Astrocyte (in vitro differentiated cells and primary cell): ENCODE measurements at regions not wholly inside any gene's neighbourhood (a gene's known extent, or its start where the extent isn't known, plus 50 kb on each side); places are given as distances from the start of the nearest gene placed in this dataset.
"Not testable (repeated sequence)": the region's sequence is repeated elsewhere in the genome, so short reads cannot be mapped to it uniquely, and the experiment has no call there.

Experiments used
- DNase-seq: peaks from one replicate; pipeline ENCODE4 v3.0.0-alpha.2; 2010; ENCODE audit warnings: low read depth
- FAIRE-seq: peaks from 2 replicates; lab custom pipeline; 2011; peaks lifted over from hg19 to GRCh38; lab: Jason Lieb, UNC
- H2AFZ ChIP-seq: 2 replicates; pipeline ENCODE4 v1.6.0; 2012; ENCODE audit warnings: low read depth, low read length, inconsistent platforms
- H3K27ac ChIP-seq: 2 replicates; pipeline ENCODE4 v1.5.1; 2011; ENCODE audit warnings: low read depth, low read length, inconsistent platforms
- H3K27me3 ChIP-seq: 2 replicates; pipeline ENCODE4 v1.6.0; 2011; ENCODE audit warnings: low read length, inconsistent platforms; ENCODE audit not compliant: insufficient read depth
- H3K36me3 ChIP-seq: 2 replicates; pipeline ENCODE4 v1.5.1; 2011; ENCODE audit warnings: low read length, inconsistent platforms; ENCODE audit not compliant: insufficient read depth
- H3K4me1 ChIP-seq: 2 replicates; pipeline ENCODE4 v1.5.1; 2011; ENCODE audit warnings: low read length, inconsistent platforms; ENCODE audit not compliant: insufficient read depth
- H3K4me2 ChIP-seq: 2 replicates; pipeline ENCODE4 v1.6.0; 2012; ENCODE audit warnings: low read length, inconsistent platforms
- H3K4me3 ChIP-seq: 2 replicates; pipeline ENCODE4 v1.5.1; 2011; ENCODE audit warnings: low read depth, mild to moderate bottlenecking, low read length, inconsistent platforms; ENCODE audit not compliant: insufficient read depth
- H3K79me2 ChIP-seq: 2 replicates; pipeline ENCODE4 v1.6.0; 2012; ENCODE audit warnings: mild to moderate bottlenecking, low read length, inconsistent platforms; ENCODE audit not compliant: insufficient read depth
- H3K9ac ChIP-seq: 2 replicates; pipeline ENCODE4 v1.6.0; 2012; ENCODE audit warnings: mild to moderate bottlenecking, low read length, inconsistent platforms
- H3K9me3 ChIP-seq: 2 replicates; pipeline ENCODE4 v1.5.1; 2012; ENCODE audit warnings: low read depth, mild to moderate bottlenecking, low read length, inconsistent platforms; ENCODE audit not compliant: insufficient read depth
- H4K20me1 ChIP-seq: 2 replicates; pipeline ENCODE4 v1.6.0; 2012; ENCODE audit warnings: low read length, inconsistent platforms; ENCODE audit not compliant: insufficient read depth
- H3K27ac Mint-ChIP-seq: one replicate; pipeline ENCODE4 v1.8.0; 2021; ENCODE audit warnings: mild to moderate bottlenecking, mixed read lengths; ENCODE audit not compliant: unreplicated experiment
- H3K27me3 Mint-ChIP-seq: one replicate; pipeline ENCODE4 v1.8.0; 2021; ENCODE audit warnings: low read depth, mixed read lengths; ENCODE audit not compliant: unreplicated experiment
- H3K36me3 Mint-ChIP-seq: one replicate; pipeline ENCODE4 v1.8.0; 2021; ENCODE audit warnings: low read depth, mixed read lengths; ENCODE audit not compliant: unreplicated experiment
- H3K4me1 Mint-ChIP-seq: one replicate; pipeline ENCODE4 v1.8.0; 2021; ENCODE audit warnings: low read depth, mixed read lengths; ENCODE audit not compliant: unreplicated experiment
- H3K4me3 Mint-ChIP-seq: one replicate; pipeline ENCODE4 v1.8.0; 2021; ENCODE audit warnings: mild to moderate bottlenecking, moderate library complexity, mixed read lengths; ENCODE audit not compliant: unreplicated experiment
- H3K9me3 Mint-ChIP-seq: one replicate; pipeline ENCODE4 v1.8.0; 2021; ENCODE audit warnings: mild to moderate bottlenecking, mixed read lengths; ENCODE audit not compliant: unreplicated experiment
- EZH2 ChIP-seq: IDR thresholded peaks from 2 replicates; pipeline ENCODE4 v1.6.1; 2012; ENCODE audit warnings: mild to moderate bottlenecking, low read length, inconsistent platforms; ENCODE audit not compliant: insufficient read depth
- TF ChIP-seq, protein P1 (sequence below): IDR thresholded peaks from 2 replicates; pipeline ENCODE4 v1.5.1; 2011; ENCODE audit warnings: low read depth, mild to moderate bottlenecking, inconsistent platforms, low read length, moderate library complexity; ENCODE audit not compliant: insufficient read depth

DNA sequence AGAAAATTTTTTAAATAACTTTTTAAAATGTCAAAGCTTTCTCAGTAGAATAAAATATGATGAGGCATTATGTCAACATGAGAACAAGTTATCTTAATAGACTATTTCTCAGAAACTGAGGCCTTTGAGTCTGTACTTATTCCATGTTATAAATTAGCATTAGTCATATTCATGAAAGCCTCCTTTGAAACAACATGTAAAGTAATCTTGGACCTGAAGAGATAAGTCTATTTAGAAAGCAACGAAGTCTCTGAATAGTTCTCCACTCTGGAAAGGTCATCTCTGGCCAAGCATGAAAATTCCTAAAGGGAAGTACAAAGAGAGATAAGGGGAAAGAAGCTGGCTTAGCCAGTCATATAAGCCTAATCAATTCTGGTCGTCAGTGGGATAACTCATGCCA is 150.8 kb downstream of the CYB561 start:
- TF ChIP-seq EZH2, result no peak
- TF ChIP-seq, protein P1, sequence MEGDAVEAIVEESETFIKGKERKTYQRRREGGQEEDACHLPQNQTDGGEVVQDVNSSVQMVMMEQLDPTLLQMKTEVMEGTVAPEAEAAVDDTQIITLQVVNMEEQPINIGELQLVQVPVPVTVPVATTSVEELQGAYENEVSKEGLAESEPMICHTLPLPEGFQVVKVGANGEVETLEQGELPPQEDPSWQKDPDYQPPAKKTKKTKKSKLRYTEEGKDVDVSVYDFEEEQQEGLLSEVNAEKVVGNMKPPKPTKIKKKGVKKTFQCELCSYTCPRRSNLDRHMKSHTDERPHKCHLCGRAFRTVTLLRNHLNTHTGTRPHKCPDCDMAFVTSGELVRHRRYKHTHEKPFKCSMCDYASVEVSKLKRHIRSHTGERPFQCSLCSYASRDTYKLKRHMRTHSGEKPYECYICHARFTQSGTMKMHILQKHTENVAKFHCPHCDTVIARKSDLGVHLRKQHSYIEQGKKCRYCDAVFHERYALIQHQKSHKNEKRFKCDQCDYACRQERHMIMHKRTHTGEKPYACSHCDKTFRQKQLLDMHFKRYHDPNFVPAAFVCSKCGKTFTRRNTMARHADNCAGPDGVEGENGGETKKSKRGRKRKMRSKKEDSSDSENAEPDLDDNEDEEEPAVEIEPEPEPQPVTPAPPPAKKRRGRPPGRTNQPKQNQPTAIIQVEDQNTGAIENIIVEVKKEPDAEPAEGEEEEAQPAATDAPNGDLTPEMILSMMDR, result no peak
- Histone ChIP-seq H4K20me1 (peaks cover under 1% of the 10 kb centered on the region), H3K4me1 (peaks cover 33% of the 10 kb centered on the region), H3K4me2 (no peak overlapping the region), H3K9me3 (peaks cover 6% of the 10 kb centered on the region), H3K27ac (peak overlapping the region; percentile 71), H3K79me2 (peaks cover 6% of the 10 kb centered on the region), H3K27me3 (no peaks in the 10 kb centered on the region), H3K9ac (no peak overlapping the region), H3K4me3 (no peak overlapping the region), H3K36me3 (peaks cover 10% of the 10 kb centered on the region), H2AFZ (no peak overlapping the region)
- Mint-ChIP-seq H3K4me1 (peaks cover 20% of the 10 kb centered on the region), H3K27ac (no peak overlapping the region), H3K4me3 (no peak overlapping the region), H3K27me3 (no peaks in the 10 kb centered on the region), H3K9me3 (peaks cover 12% of the 10 kb centered on the region), H3K36me3 (peaks cover 20% of the 10 kb centered on the region)
- DNase-seq, result peak; percentile 80
- FAIRE-seq, result no peak

DNA sequence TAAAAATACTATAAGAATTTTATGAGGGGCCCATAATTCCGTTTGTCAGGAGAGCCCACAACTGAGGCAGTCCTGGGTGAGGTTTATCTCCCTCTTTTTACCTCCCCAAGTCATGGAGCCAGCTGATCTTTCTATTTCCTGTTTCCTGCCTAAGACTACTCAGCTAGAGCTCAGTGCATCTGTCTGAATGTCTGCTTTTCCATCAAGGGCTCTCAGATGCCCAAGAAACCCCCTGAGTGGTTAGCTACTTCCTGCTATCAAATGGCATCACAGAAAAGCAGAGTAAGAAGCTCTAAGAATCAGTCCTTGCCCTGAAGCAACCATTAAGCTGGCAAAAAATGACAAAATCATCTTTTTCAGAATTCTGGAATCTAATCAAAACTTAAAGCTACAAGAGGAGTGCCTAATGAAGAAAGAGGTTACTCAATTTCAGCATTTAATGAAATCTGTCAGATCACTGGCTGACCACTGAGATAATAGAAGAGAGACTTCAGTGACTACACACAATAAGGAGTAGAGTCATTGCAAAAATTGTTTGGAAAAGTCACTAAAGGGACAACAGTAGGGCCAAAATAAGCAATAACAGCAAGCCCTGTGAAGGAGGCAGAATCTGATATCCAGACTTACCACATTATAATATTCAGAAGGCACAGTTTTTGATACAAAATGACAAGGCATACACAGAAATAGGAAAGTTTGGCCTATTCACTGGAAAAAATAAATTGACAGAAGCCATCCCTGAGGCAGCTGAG is 150.1 kb downstream of the CYB561 start:
- Histone ChIP-seq H3K79me2 (no peaks in the 10 kb centered on the region), H4K20me1 (peaks cover 3% of the 10 kb centered on the region), H3K4me1 (peaks cover 29% of the 10 kb centered on the region), H3K36me3 (peaks cover 10% of the 10 kb centered on the region), H3K27ac (no peak overlapping the region), H3K9me3 (peaks cover 6% of the 10 kb centered on the region), H3K4me3 (no peak overlapping the region), H2AFZ (no peak overlapping the region), H3K9ac (no peak overlapping the region), H3K27me3 (no peaks in the 10 kb centered on the region), H3K4me2 (no peak overlapping the region)
- Mint-ChIP-seq H3K27me3 (no peaks in the 10 kb centered on the region), H3K4me3 (no peak overlapping the region), H3K27ac (peak overlapping the region; percentile 36), H3K36me3 (peaks cover 22% of the 10 kb centered on the region), H3K9me3 (peaks cover 12% of the 10 kb centered on the region), H3K4me1 (peaks cover 27% of the 10 kb centered on the region)
- FAIRE-seq (no peak), DNase-seq (no peak)
- TF ChIP-seq, protein P1, result no peak
- no peak for TF ChIP-seq EZH2

DNA sequence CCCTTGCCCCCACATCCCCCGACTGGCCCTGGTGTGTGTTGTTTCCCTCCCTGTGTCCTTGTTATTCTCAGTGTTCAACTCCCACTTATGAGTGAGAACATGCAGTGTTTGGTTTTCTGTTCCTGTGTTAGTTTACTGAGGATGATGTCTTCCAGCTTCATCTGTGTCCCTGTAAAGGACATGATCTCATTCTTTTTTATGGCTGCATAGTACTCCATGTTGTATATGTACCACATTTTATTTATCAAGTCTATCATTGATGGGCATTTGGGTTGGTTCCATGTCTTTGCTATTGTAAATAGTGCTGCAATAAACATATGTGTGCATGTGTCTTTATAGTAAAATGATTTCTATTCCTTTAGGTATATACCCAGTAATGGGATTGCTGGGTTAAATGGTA is 147.2 kb downstream of the CYB561 start:
- H3K27me3 Mint-ChIP-seq, H3K27ac ChIP-seq, H3K4me3 Mint-ChIP-seq, H4K20me1 ChIP-seq, DNase-seq, H3K4me2 ChIP-seq, H3K9me3 ChIP-seq, H3K4me3 ChIP-seq, H3K27me3 ChIP-seq, FAIRE-seq, H3K9ac ChIP-seq, H3K27ac Mint-ChIP-seq, H3K36me3 ChIP-seq, H2AFZ ChIP-seq, H3K4me1 ChIP-seq: not testable (repeated sequence)
- Mint-ChIP-seq H3K4me1 (peaks cover 14% of the 10 kb centered on the region), H3K9me3 (peaks cover 24% of the 10 kb centered on the region), H3K36me3 (peaks cover 37% of the 10 kb centered on the region)
- H3K79me2 ChIP-seq, result peaks cover 16% of the 10 kb centered on the region
